Nephron (organoid): ENCODE measurements at regions not wholly inside any gene's neighbourhood (a gene's known extent, or its start where the extent isn't known, plus 50 kb on each side); places are given as distances from the start of the nearest gene placed in this dataset.

Experiments used
- H3K27ac Mint-ChIP-seq, 3 experiments: 2 replicates each; pipeline ENCODE4 v1.8.0; 2020; ENCODE audit warnings: mixed read lengths in 3 of 3, mild to moderate bottlenecking in 2 of 3, moderate library complexity in 1 of 3
- H3K27me3 Mint-ChIP-seq: 2 replicates; pipeline ENCODE4 v1.8.0; 2021; ENCODE audit warnings: low read depth, mild to moderate bottlenecking, moderate library complexity, mixed read lengths
- H3K36me3 Mint-ChIP-seq: 2 replicates; pipeline ENCODE4 v1.8.0; 2020; ENCODE audit warnings: low read depth, mixed read lengths
- H3K4me1 Mint-ChIP-seq: 2 replicates; pipeline ENCODE4 v1.8.0; 2020; ENCODE audit warnings: mixed read lengths
- H3K4me3 Mint-ChIP-seq, 3 experiments: 2 replicates each; pipeline ENCODE4 v1.8.0; 2020; ENCODE audit warnings: mild to moderate bottlenecking in 3 of 3, mixed read lengths in 3 of 3, moderate library complexity in 2 of 3
- H3K9me3 Mint-ChIP-seq: 2 replicates; pipeline ENCODE4 v1.8.0; 2020; ENCODE audit warnings: mixed read lengths
- CTCF ChIP-seq, 3 experiments: fragments of 200-600 bp; sonication (generic); IDR thresholded peaks; one replicate each; pipeline ENCODE4 v1.5.0; 2021; ENCODE audit warnings: antibody characterized with exemption in 3 of 3; ENCODE audit not compliant: unreplicated experiment in 3 of 3

GRCh38 chr1:238408737-238409136, 518.0 kb upstream of the ZP4 start:
- TF ChIP-seq CTCF (IDR thresholded peaks at IDR 0.05; ENCODE audit: unreplicated experiment in 3 of 3) = no peak
- Mint-ChIP-seq H3K27ac (no peak overlapping the region), H3K36me3 (peaks cover 1% of the 10 kb centered on the region), H3K4me1 (peaks cover 17% of the 10 kb centered on the region), H3K27me3 (no peaks in the 10 kb centered on the region), H3K4me3 (no peak overlapping the region), H3K9me3 (no peaks in the 10 kb centered on the region)

GRCh38 chr1:238406098-238406860, 515.6 kb upstream of the ZP4 start:
- TF ChIP-seq CTCF (IDR thresholded peaks at IDR 0.05; ENCODE audit: unreplicated experiment in 3 of 3) = no peak

GRCh38 chr1:238404921-238405320, 514.2 kb upstream of the ZP4 start:
- H3K27me3 Mint-ChIP-seq = no peaks in the 10 kb centered on the region
- H3K4me1 Mint-ChIP-seq = peaks cover 21% of the 10 kb centered on the region
- H3K36me3 Mint-ChIP-seq = no peaks in the 10 kb centered on the region
- no peak overlapping the region for H3K4me3 Mint-ChIP-seq
- TF ChIP-seq CTCF (IDR thresholded peaks at IDR 0.05; ENCODE audit: unreplicated experiment in 3 of 3) = no peak
- peaks cover 6% of the 10 kb centered on the region for H3K9me3 Mint-ChIP-seq
- no peak overlapping the region for H3K27ac Mint-ChIP-seq

More at GRCh38 chr1:238406098-238406860, 515.6 kb upstream of the ZP4 start:
- H3K27ac Mint-ChIP-seq = no peak overlapping the region
- peaks cover 22% of the 10 kb centered on the region for H3K4me1 Mint-ChIP-seq
- H3K36me3 Mint-ChIP-seq = no peaks in the 10 kb centered on the region
- no peaks in the 10 kb centered on the region for H3K27me3 Mint-ChIP-seq
- no peak overlapping the region for H3K4me3 Mint-ChIP-seq
- H3K9me3 Mint-ChIP-seq = peaks cover 5% of the 10 kb centered on the region

- Mint-ChIP-seq H3K27me3 (no peaks in the 10 kb centered on the region), H3K9me3 (peaks cover 6% of the 10 kb centered on the region), H3K4me3 (no peak overlapping the region), H3K36me3 (no peaks in the 10 kb centered on the region), H3K27ac (no peak overlapping the region), H3K4me1 (peaks cover 18% of the 10 kb centered on the region)
- TF ChIP-seq CTCF (IDR thresholded peaks at IDR 0.05; ENCODE audit: unreplicated experiment in 3 of 3) = no peak
These were observed 513.8 kb upstream of the ZP4 start for GRCh38 chr1:238404481-238404880.

- Mint-ChIP-seq H3K4me3 (peak overlapping the region in 1 of 3 experiments; percentile 11), H3K27me3 (no peaks in the 10 kb centered on the region)
These were observed 510.4 kb upstream of the ZP4 start for GRCh38 chr1:238401144-238401543.

More at GRCh38 chr1:238401144-238401543, 510.4 kb upstream of the ZP4 start:
- no peak for TF ChIP-seq CTCF (IDR thresholded peaks at IDR 0.05; ENCODE audit: unreplicated experiment in 3 of 3)
- Mint-ChIP-seq H3K27ac (peak overlapping the region; percentile 21 to 80 (median 69)), H3K4me1 (peaks cover 16% of the 10 kb centered on the region), H3K36me3 (no peaks in the 10 kb centered on the region), H3K9me3 (peaks cover 6% of the 10 kb centered on the region)
